ENCODE measurements at regions not wholly inside any gene's neighbourhood (a gene's known extent, or its start where the extent isn't known, plus 50 kb on each side); places are given as distances from the start of the nearest gene placed in this dataset.

- Histone ChIP-seq H4K91ac (replicated peaks; ENCODE audit: insufficient read length, low read length) (no peak overlapping the region), H3K79me2 (ENCODE audit: control insufficient read depth in 1 of 2, insufficient read depth in 2 of 2, low read length in 2 of 2) (no peaks in the 10 kb centered on the region), H2BK20ac (ENCODE audit: low read length) (no peak overlapping the region), H3K18ac (ENCODE audit: extremely low read depth, low read length) (no peak overlapping the region), H3K9me3 (ENCODE audit: insufficient read depth in 2 of 2, low read depth in 1 of 2, low read length in 1 of 2) (no peaks in the 10 kb centered on the region), H3K4me3 (ENCODE audit: extremely low read depth in 1 of 4, insufficient read depth in 2 of 4, low read depth in 3 of 4, low read length in 4 of 4) (no peak overlapping the region), H3K27me3 (replicated peaks in 1 of 4; ENCODE audit: control insufficient read depth in 3 of 4, extremely low read depth in 1 of 4, insufficient read depth in 3 of 4, low read length in 3 of 4) (no peaks in the 10 kb centered on the region), H3K36me3 (ENCODE audit: control insufficient read depth in 2 of 4, insufficient read depth in 4 of 4, low read length in 3 of 4) (no peaks in the 10 kb centered on the region), H3K23me2 (ENCODE audit: low read depth, low read length) (no peaks in the 10 kb centered on the region), H2AFZ (ENCODE audit: low read length) (0 out of 2 replicates have a peak overlapping the region, but pooled peaks have one; percentile 37), H3K4me2 (ENCODE audit: insufficient read depth in 1 of 2, low read depth in 2 of 2, low read length in 2 of 2) (no peak overlapping the region), H2AK5ac (ENCODE audit: low read depth, low read length) (no peak overlapping the region), H2BK12ac (ENCODE audit: low read depth, low read length) (no peak overlapping the region), H3K4me1 (replicated peaks in 1 of 4; ENCODE audit: control insufficient read depth in 3 of 4, insufficient read depth in 4 of 4, low read length in 3 of 4) (peaks cover 0 to 1% (median 0%) of the 10 kb centered on the region in 4 experiments; a peak in 1 of 7 replicates), H3K27ac (ENCODE audit: low read depth, low read length) (no peak overlapping the region), H2BK120ac (replicated peaks; ENCODE audit: low read depth, low read length) (no peak overlapping the region), H4K5ac (ENCODE audit: insufficient read length, low read depth, low read length) (no peak overlapping the region), H3K23ac (ENCODE audit: insufficient read length) (no peak overlapping the region), H4K8ac (ENCODE audit: extremely low read depth, insufficient read depth, low read length) (no peak overlapping the region), H2BK5ac (ENCODE audit: low read depth, low read length) (no peak overlapping the region), H4K20me1 (replicated peaks in 1 of 2; ENCODE audit: control insufficient read depth in 1 of 2, insufficient read depth in 2 of 2, low read length in 2 of 2) (no peaks in the 10 kb centered on the region), H3K9ac (replicated peaks in 1 of 4; ENCODE audit: extremely low read depth in 1 of 4, low read depth in 3 of 4, low read length in 3 of 4) (no peak overlapping the region), H3K56ac (replicated peaks; ENCODE audit: insufficient read length, low read depth, low read length) (no peak overlapping the region), H2BK15ac (ENCODE audit: low read length) (no peak overlapping the region), H3K14ac (ENCODE audit: insufficient read length) (no peak overlapping the region), H3K79me1 (ENCODE audit: low read depth, low read length) (no peaks in the 10 kb centered on the region), H3K4ac (replicated peaks; ENCODE audit: insufficient read length, low read depth, low read length) (no peak overlapping the region)
- no peak for DNase-seq (ENCODE audit: low read depth in 1 of 2, low spot score in 2 of 2)
- FAIRE-seq: no peak
- ChIA-PET POLR2A (ENCODE audit: partially characterized antibody) (no interaction called here), CTCF (ENCODE audit: partially characterized antibody) (interaction anchor here (1.1 to 2.8 kb wide), 4 partner anchors 8 to 132 kb away, joined by 3 to 9 read pairs (median 4); no protein-coding TSS in a partner anchor)
- 100% methylated on average over 1 of the region's 1 CpG; no CpG with 5 or more reads in 1 of the 2 experiments for WGBS, 2 experiments (ENCODE audit: extremely low coverage in 1 of 2, insufficient coverage in 1 of 2, insufficient read length in 1 of 2, insufficient replicate concordance in 2 of 2, low coverage in 1 of 2, low lambda C conversion rate in 2 of 2, missing lambda C conversion rate in 1 of 2)
- TF ChIP-seq ATF3 (IDR thresholded peaks at IDR 0.05; ENCODE audit: insufficient read depth, low read depth, low read length) (no peak), ASH2L (IDR thresholded peaks at IDR 0.05; ENCODE audit: low read length) (no peak), JUND (IDR thresholded peaks at IDR 0.05; ENCODE audit: low read length) (no peak), RXRA (IDR thresholded peaks at IDR 0.05; ENCODE audit: insufficient read depth, low read depth, low read length) (no peak), RFX5 (IDR thresholded peaks at IDR 0.05; ENCODE audit: borderline replicate concordance, low read depth, low read length) (no peak), MAX (IDR thresholded peaks at IDR 0.05) (no peak), CBX5 (IDR thresholded peaks at IDR 0.05; ENCODE audit: low read depth, low read length) (no peak), JUN (IDR thresholded peaks at IDR 0.05; ENCODE audit: low read depth, low read length) (no peak), SP1 (IDR thresholded peaks at IDR 0.05; ENCODE audit: low read depth, low read length) (no peak), RAD21 (IDR thresholded peaks at IDR 0.05 in 1 of 2, conservative IDR thresholded peaks at IDR 0.05 in 1 of 2; ENCODE audit: low read depth in 2 of 2, low read length in 2 of 2) (no peak), BRCA1 (IDR thresholded peaks at IDR 0.05; ENCODE audit: low read depth, low read length) (no peak)
Observed at GRCh38 chr5:136638084-136638483, 272.7 kb upstream of the TRPC7 start.

All from H1 (cell line).